A673 (cell line): ENCODE measurements at regions not wholly inside any gene's neighbourhood (a gene's known extent, or its start where the extent isn't known, plus 50 kb on each side); places are given as distances from the start of the nearest gene placed in this dataset.

Experiments used
- CTCF ChIP-seq: fragments of 300-800, 200-600 bp; sonication (generic); conservative IDR thresholded peaks from 2 replicates; pipeline ENCODE4 v1.5.1; 2017; ENCODE audit warnings: low read depth, mild to moderate bottlenecking, antibody characterized with exemption, low read length, moderate library complexity, mixed read lengths
- EZH2 ChIP-seq: fragments of 200-600 bp; sonication (generic); IDR thresholded peaks from 2 replicates; pipeline ENCODE4 v1.6.1; 2017; ENCODE audit warnings: borderline replicate concordance, low read depth, mild to moderate bottlenecking, mixed read lengths, antibody characterized with exemption, low read length; ENCODE audit not compliant: poor library complexity, severe bottlenecking

- TF ChIP-seq CTCF (no peak), EZH2 (no peak)
Observed at GRCh38 chr1:238152119-238152518, 261.4 kb upstream of the ZP4 start.
